ENCODE measurements at regions not wholly inside any gene's neighbourhood (a gene's known extent, or its start where the extent isn't known, plus 50 kb on each side); places are given as distances from the start of the nearest gene placed in this dataset.

- H3K4me1 ChIP-seq: no peaks in the 10 kb centered on the region
- H3K27ac ChIP-seq: no peak overlapping the region
- TF ChIP-seq, protein P1, sequence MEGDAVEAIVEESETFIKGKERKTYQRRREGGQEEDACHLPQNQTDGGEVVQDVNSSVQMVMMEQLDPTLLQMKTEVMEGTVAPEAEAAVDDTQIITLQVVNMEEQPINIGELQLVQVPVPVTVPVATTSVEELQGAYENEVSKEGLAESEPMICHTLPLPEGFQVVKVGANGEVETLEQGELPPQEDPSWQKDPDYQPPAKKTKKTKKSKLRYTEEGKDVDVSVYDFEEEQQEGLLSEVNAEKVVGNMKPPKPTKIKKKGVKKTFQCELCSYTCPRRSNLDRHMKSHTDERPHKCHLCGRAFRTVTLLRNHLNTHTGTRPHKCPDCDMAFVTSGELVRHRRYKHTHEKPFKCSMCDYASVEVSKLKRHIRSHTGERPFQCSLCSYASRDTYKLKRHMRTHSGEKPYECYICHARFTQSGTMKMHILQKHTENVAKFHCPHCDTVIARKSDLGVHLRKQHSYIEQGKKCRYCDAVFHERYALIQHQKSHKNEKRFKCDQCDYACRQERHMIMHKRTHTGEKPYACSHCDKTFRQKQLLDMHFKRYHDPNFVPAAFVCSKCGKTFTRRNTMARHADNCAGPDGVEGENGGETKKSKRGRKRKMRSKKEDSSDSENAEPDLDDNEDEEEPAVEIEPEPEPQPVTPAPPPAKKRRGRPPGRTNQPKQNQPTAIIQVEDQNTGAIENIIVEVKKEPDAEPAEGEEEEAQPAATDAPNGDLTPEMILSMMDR (IDR thresholded peaks at IDR 0.05): no peak
- no peaks in the 10 kb centered on the region for H3K9me3 ChIP-seq
- DNase-seq (no peak), ATAC-seq (no peak)
- no peak overlapping the region for H3K4me3 ChIP-seq
- H3K27me3 ChIP-seq (ENCODE audit: low read depth): no peaks in the 10 kb centered on the region
- intact Hi-C loops (cut with DNase I): no loop called here
- H3K36me3 ChIP-seq: no peaks in the 10 kb centered on the region
Observed at GRCh38 chr6:140414966-140415620, 1040.6 kb upstream of the CITED2 start.

DNA sequence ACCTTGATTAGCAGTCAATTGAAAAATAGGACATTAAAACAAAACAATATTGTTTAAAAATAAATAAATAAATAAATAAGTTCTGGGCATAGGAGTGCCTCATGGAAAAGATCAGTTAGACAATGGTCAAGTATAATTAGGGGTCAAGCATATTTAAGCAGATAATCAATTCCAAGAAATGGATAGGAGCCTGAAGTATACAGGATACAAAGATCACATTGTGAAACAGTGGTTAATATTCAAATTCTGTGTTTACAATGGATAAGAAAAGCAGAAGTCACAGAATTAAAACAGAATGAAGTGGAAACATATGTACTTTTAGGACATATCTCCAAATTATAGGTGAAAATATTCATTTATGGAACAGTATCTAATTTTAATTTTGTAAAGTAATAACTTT, 1028.6 kb upstream of the CITED2 start:
- no peak overlapping the region for H3K4me3 ChIP-seq
- DNase-seq (no peak), ATAC-seq (no peak)
- TF ChIP-seq, protein P1 (IDR thresholded peaks at IDR 0.05): no peak
- H3K9me3 ChIP-seq: peaks cover 8% of the 10 kb centered on the region
- H3K27me3 ChIP-seq (ENCODE audit: low read depth): no peaks in the 10 kb centered on the region
- H3K4me1 ChIP-seq: no peaks in the 10 kb centered on the region
- no peak overlapping the region for H3K27ac ChIP-seq
- intact Hi-C loops (cut with DNase I): no loop called here
- no peaks in the 10 kb centered on the region for H3K36me3 ChIP-seq

GRCh38 chr6:140401761-140402160, 1027.3 kb upstream of the CITED2 start:
- Histone ChIP-seq H3K27me3 (ENCODE audit: low read depth) (no peaks in the 10 kb centered on the region), H3K9me3 (peaks cover 8% of the 10 kb centered on the region), H3K27ac (no peak overlapping the region), H3K36me3 (no peaks in the 10 kb centered on the region), H3K4me3 (no peak overlapping the region), H3K4me1 (no peaks in the 10 kb centered on the region)
- intact Hi-C loops (cut with DNase I): no loop called here
- DNase-seq (no peak), ATAC-seq (no peak)
- TF ChIP-seq, protein P1 (IDR thresholded peaks at IDR 0.05): no peak

DNA sequence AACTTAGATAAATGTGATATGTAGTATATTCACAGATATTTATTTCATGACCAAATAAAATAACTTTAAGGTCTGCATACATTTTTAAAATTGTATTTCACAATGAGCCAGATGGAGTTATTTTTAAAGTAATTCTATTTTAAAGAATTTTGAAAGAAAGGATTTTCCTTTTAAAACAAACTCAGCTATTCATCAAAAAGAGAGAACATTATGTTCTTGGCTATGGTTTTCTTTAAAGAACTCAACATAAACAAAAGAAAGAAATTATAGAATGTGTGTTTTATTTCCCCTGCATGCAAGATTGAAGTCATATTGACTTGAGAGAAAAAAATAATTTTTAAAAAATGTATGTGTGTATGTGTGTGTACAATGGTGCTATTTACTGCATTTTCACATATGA, 1023.6 kb upstream of the CITED2 start:
- ATAC-seq (no peak), DNase-seq (no peak)
- H3K9me3 ChIP-seq: no peaks in the 10 kb centered on the region
- no peak overlapping the region for H3K27ac ChIP-seq
- H3K4me1 ChIP-seq: no peaks in the 10 kb centered on the region
- no peak overlapping the region for H3K4me3 ChIP-seq
- TF ChIP-seq, protein P1 (IDR thresholded peaks at IDR 0.05): no peak
- intact Hi-C loops (cut with DNase I): no loop called here
- no peaks in the 10 kb centered on the region for H3K36me3 ChIP-seq
- H3K27me3 ChIP-seq (ENCODE audit: low read depth): no peaks in the 10 kb centered on the region

DNA sequence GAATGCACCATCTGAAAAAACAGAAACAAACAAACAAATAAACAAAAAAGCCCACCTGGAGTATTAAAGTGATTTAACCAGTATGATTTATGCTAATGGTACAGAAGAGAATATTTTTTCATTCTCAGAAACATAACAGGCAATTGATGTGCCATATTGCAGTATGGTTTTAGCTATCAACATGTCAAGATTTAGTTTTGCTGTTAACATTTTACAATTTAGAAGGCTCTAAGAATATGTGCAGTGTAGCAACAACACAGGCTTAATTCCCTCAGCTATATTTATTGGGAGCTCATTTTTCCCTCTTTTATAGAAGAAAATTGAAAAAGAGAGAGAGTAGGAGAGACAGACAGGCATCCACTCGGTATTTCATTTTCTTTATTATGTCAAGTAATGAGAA, 1022.7 kb upstream of the CITED2 start:
- Histone ChIP-seq H3K36me3 (no peaks in the 10 kb centered on the region), H3K27me3 (ENCODE audit: low read depth) (no peaks in the 10 kb centered on the region), H3K4me3 (no peak overlapping the region), H3K9me3 (no peaks in the 10 kb centered on the region), H3K27ac (no peak overlapping the region), H3K4me1 (no peaks in the 10 kb centered on the region)
- intact Hi-C loops (cut with DNase I): no loop called here
- ATAC-seq (no peak), DNase-seq (no peak)
- TF ChIP-seq, protein P1 (IDR thresholded peaks at IDR 0.05): no peak

Measured in lower lobe of right lung (tissue), 2 donors.